M059J (cell line): ENCODE measurements at regions not wholly inside any gene's neighbourhood (a gene's known extent, or its start where the extent isn't known, plus 50 kb on each side); places are given as distances from the start of the nearest gene placed in this dataset.

ENCODE experiments used
- DNase-seq: peaks from one replicate; pipeline ENCODE4 v3.0.0-alpha.2; 2012; ENCODE audit warnings: low read depth

GRCh38 chr1:38576241-38576640 is 283.3 kb downstream of the RRAGC start:
- no peak for DNase-seq

GRCh38 chr1:38571726-38572125 is 287.8 kb downstream of the RRAGC start:
- no peak for DNase-seq

- no peak for DNase-seq
Measured at GRCh38 chr1:38570657-38570975, 289.0 kb downstream of the RRAGC start.

- no peak for DNase-seq
Measured at GRCh38 chr1:38569932-38570656, 289.5 kb downstream of the RRAGC start.

GRCh38 chr1:38568061-38568857 is 291.3 kb downstream of the RRAGC start:
- no peak for DNase-seq

- no peak for DNase-seq
Measured at GRCh38 chr1:38567401-38567800, 292.2 kb downstream of the RRAGC start.

- no peak for DNase-seq
Measured at GRCh38 chr1:38565020-38565491, 294.5 kb downstream of the RRAGC start.

GRCh38 chr1:38563942-38564735 is 295.4 kb downstream of the RRAGC start:
- no peak for DNase-seq

- no peak for DNase-seq
Measured at GRCh38 chr1:38561725-38562124, 297.8 kb downstream of the RRAGC start.

GRCh38 chr1:38561110-38561509 is 298.5 kb downstream of the RRAGC start:
- no peak for DNase-seq

GRCh38 chr1:38560457-38560856 is 299.1 kb downstream of the RRAGC start:
- no peak for DNase-seq

- DNase-seq = no peak
Measured at GRCh38 chr1:38559446-38560165, 300.0 kb downstream of the RRAGC start.

- DNase-seq = no peak
Measured at GRCh38 chr1:38558500-38559445, 300.8 kb downstream of the RRAGC start.

GRCh38 chr1:38558055-38558454 is 301.5 kb downstream of the RRAGC start:
- no peak for DNase-seq

GRCh38 chr1:38555594-38555993 is 304.0 kb downstream of the RRAGC start:
- DNase-seq = no peak

GRCh38 chr1:38555130-38555529 is 304.4 kb downstream of the RRAGC start:
- DNase-seq = no peak

- DNase-seq = no peak
Measured at GRCh38 chr1:38551318-38552307, 308.0 kb downstream of the RRAGC start.

- no peak for DNase-seq
Measured at GRCh38 chr1:38549191-38549590, 310.4 kb downstream of the RRAGC start.

- no peak for DNase-seq
Measured at GRCh38 chr1:38547321-38547720, 312.3 kb downstream of the RRAGC start.
